AG04449 (cell line): ENCODE measurements at regions not wholly inside any gene's neighbourhood (a gene's known extent, or its start where the extent isn't known, plus 50 kb on each side); places are given as distances from the start of the nearest gene placed in this dataset.
"Not testable (repeated sequence)": the region's sequence is repeated elsewhere in the genome, so short reads cannot be mapped to it uniquely, and the experiment has no call there.

Experiments
- CTCF ChIA-PET: fragments of 350-600 bp; formaldehyde crosslinking; extraction: SDS; loops from one replicate; lab custom pipeline; 2021; ENCODE audit warnings: antibody characterized with exemption; lab: Yijun Ruan, JAX
- POLR2A ChIA-PET: fragments of 400-600, 350-600 bp; formaldehyde crosslinking; extraction: SDS; loops from one replicate; lab custom pipeline; 2020; ENCODE audit warnings: antibody characterized with exemption, inconsistent platforms; lab: Yijun Ruan, JAX
- DNase-seq: peaks from one replicate; pipeline ENCODE4 v3.0.0-alpha.2; 2010; ENCODE audit warnings: low read depth, low spot score
- H3K4me3 ChIP-seq: 2 replicates; pipeline ENCODE4 v1.5.1; 2011; ENCODE audit warnings: low read depth, mild to moderate bottlenecking, control low read depth, low read length
- CTCF ChIP-seq: IDR thresholded peaks from one replicate; pipeline ENCODE4 v1.5.1; 2011; ENCODE audit warnings: mild to moderate bottlenecking, moderate library complexity, low read length, control low read depth, inconsistent platforms; ENCODE audit not compliant: insufficient read depth; ENCODE audit errors: missing control alignments

GRCh38 chr1:176364236-176364905 lies 98.6 kb upstream of the PAPPA2 start:
- no peak for DNase-seq
- TF ChIP-seq CTCF: no peak
- no peak overlapping the region for H3K4me3 ChIP-seq
- ChIA-PET CTCF (interaction anchor here (1.1 kb wide), 1 partner anchor 9 kb away, joined by 4 read pairs; no protein-coding TSS in a partner anchor), POLR2A (no interaction called here)

- POLR2A ChIA-PET, DNase-seq, H3K4me3 ChIP-seq, CTCF ChIA-PET: not testable (repeated sequence)
These were observed 113.8 kb upstream of the PAPPA2 start for GRCh38 chr1:176349135-176349715.

GRCh38 chr1:176341656-176342055 lies 121.3 kb upstream of the PAPPA2 start:
- ChIA-PET POLR2A (no interaction called here), CTCF (no interaction called here)
- H3K4me3 ChIP-seq: no peak overlapping the region
- DNase-seq: no peak
- no peak for TF ChIP-seq CTCF

GRCh38 chr1:176338877-176339276 lies 124.1 kb upstream of the PAPPA2 start:
- ChIA-PET CTCF (no interaction called here), POLR2A (no interaction called here)
- no peak for TF ChIP-seq CTCF
- DNase-seq: no peak
- H3K4me3 ChIP-seq: no peak overlapping the region

- H3K4me3 ChIP-seq: no peak overlapping the region
- DNase-seq: no peak
- ChIA-PET CTCF (no interaction called here), POLR2A (no interaction called here)
- TF ChIP-seq CTCF: no peak
These were observed 123.7 kb upstream of the COP1 start for GRCh38 chr1:176330782-176331181.

GRCh38 chr1:176325664-176326063 lies 118.6 kb upstream of the COP1 start:
- no peak overlapping the region for H3K4me3 ChIP-seq
- ChIA-PET POLR2A (no interaction called here), CTCF (no interaction called here)
- no peak for DNase-seq
- TF ChIP-seq CTCF: no peak

- POLR2A ChIA-PET: no interaction called here
- no peak for TF ChIP-seq CTCF
- CTCF ChIA-PET: no interaction called here
- no peak overlapping the region for H3K4me3 ChIP-seq
- DNase-seq: no peak
These were observed 116.4 kb upstream of the COP1 start for GRCh38 chr1:176323472-176323871.
